ENCODE measurements at regions not wholly inside any gene's neighbourhood (a gene's known extent, or its start where the extent isn't known, plus 50 kb on each side); places are given as distances from the start of the nearest gene placed in this dataset.

GRCh38 chr9:108694170-108694569, 161.6 kb downstream of the ACTL7B start:
- Histone ChIP-seq H3K4me1 (no peaks in the 10 kb centered on the region), H3K4me3 (no peak overlapping the region), H3K27me3 (no peaks in the 10 kb centered on the region), H3K36me3 (no peaks in the 10 kb centered on the region), H3K9me3 (no peaks in the 10 kb centered on the region), H3K27ac (no peak overlapping the region)
- DNase-seq, result no peak
- TF ChIP-seq EP300 (IDR thresholded peaks at IDR 0.05), result no peak
- no peak for TF ChIP-seq POLR2A (IDR thresholded peaks at IDR 0.05)
- TF ChIP-seq POLR2AphosphoS5 (IDR thresholded peaks at IDR 0.05), result no peak
- TF ChIP-seq CTCF (IDR thresholded peaks at IDR 0.05), result no peak
- intact Hi-C loops (cut with DNase I), result no loop called here
- WGBS, 2 donors, result 74 to 84% methylated on average over 5 of the region's 5 CpGs

- Histone ChIP-seq H3K27me3 (no peaks in the 10 kb centered on the region), H3K4me1 (no peaks in the 10 kb centered on the region), H3K9me3 (peaks cover 0 to 4% (median 0%) of the 10 kb centered on the region in 4 donors), H3K27ac (no peak overlapping the region), H3K36me3 (no peaks in the 10 kb centered on the region), H3K4me3 (no peak overlapping the region)
- DNase-seq, result no peak
- TF ChIP-seq POLR2AphosphoS5 (IDR thresholded peaks at IDR 0.05) (no peak), EP300 (IDR thresholded peaks at IDR 0.05) (no peak), CTCF (IDR thresholded peaks at IDR 0.05) (no peak), POLR2A (IDR thresholded peaks at IDR 0.05) (no peak)
- 21 to 66% methylated on average over 7 of the region's 7 CpGs for WGBS, 2 donors
- intact Hi-C loops (cut with DNase I), result no loop called here
These were observed 164.2 kb downstream of the ACTL7B start for GRCh38 chr9:108691614-108692013.

GRCh38 chr9:108688676-108689075, 167.1 kb downstream of the ACTL7B start:
- DNase-seq, result no peak
- H3K4me3 ChIP-seq, result no peak overlapping the region
- intact Hi-C loops (cut with DNase I), result no loop called here
- no peaks in the 10 kb centered on the region for H3K36me3 ChIP-seq
- H3K4me1 ChIP-seq, result no peaks in the 10 kb centered on the region
- 82% methylated on average over 2 of the region's 2 CpGs for WGBS, 2 donors
- H3K27me3 ChIP-seq, result no peaks in the 10 kb centered on the region
- no peak overlapping the region for H3K27ac ChIP-seq
- TF ChIP-seq POLR2A (IDR thresholded peaks at IDR 0.05), result no peak
- no peak for TF ChIP-seq CTCF (IDR thresholded peaks at IDR 0.05)
- TF ChIP-seq EP300 (IDR thresholded peaks at IDR 0.05), result no peak
- TF ChIP-seq POLR2AphosphoS5 (IDR thresholded peaks at IDR 0.05), result no peak
- peaks cover 0 to 6% (median 1%) of the 10 kb centered on the region in 4 donors for H3K9me3 ChIP-seq

DNA sequence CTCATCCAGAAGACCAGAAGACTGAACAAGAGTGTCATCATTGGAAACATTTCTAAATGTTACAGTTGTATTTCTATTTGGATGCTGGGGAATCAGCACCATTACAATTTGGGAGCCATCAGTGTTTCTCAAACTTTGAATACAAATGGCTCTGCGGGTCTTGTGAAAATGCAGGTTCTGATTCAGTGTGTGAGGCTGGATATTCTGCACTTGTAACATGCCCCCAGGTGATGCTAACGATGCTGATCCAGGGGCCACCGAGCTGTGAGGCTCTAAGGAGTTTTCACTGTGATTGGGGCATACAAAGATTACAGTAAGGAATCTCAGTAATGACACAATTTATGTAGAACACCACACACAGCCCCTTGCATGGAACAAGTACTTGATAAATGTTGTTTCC, 167.7 kb downstream of the ACTL7B start:
- Histone ChIP-seq H3K27me3 (no peaks in the 10 kb centered on the region), H3K27ac (no peak overlapping the region), H3K9me3 (peaks cover 0 to 6% (median 1%) of the 10 kb centered on the region in 4 donors), H3K4me3 (no peak overlapping the region), H3K4me1 (no peaks in the 10 kb centered on the region), H3K36me3 (no peaks in the 10 kb centered on the region)
- no peak for DNase-seq
- intact Hi-C loops (cut with DNase I), result no loop called here
- no peak for TF ChIP-seq POLR2A (IDR thresholded peaks at IDR 0.05)
- TF ChIP-seq EP300 (IDR thresholded peaks at IDR 0.05), result no peak
- TF ChIP-seq POLR2AphosphoS5 (IDR thresholded peaks at IDR 0.05), result no peak
- no peak for TF ChIP-seq CTCF (IDR thresholded peaks at IDR 0.05)
- whole genome bisulfite sequencing, 2 donors, result 92 to 96% methylated on average over 3 of the region's 3 CpGs
